Fibroblast of lung (primary cell): ENCODE measurements at regions not wholly inside any gene's neighbourhood (a gene's known extent, or its start where the extent isn't known, plus 50 kb on each side); places are given as distances from the start of the nearest gene placed in this dataset.

Experiments used
- DNase-seq, 2 donors: peaks; one replicate each; pipeline versions ENCODE4 v3.0.0 to v3.0.0-alpha.2; 2010; ENCODE audit warnings: low read depth in 2 of 2
- H2AFZ ChIP-seq: 2 replicates; pipeline ENCODE4 v1.5.1; 2012; ENCODE audit warnings: low read length, control low read depth, inconsistent platforms
- H3K27ac ChIP-seq: 2 replicates; pipeline ENCODE4 v1.5.1; 2011; ENCODE audit warnings: low read length, control low read depth; ENCODE audit not compliant: insufficient read depth
- H3K27me3 ChIP-seq: 2 replicates; pipeline ENCODE4 v1.5.1; 2011; ENCODE audit warnings: mild to moderate bottlenecking, low read length; ENCODE audit not compliant: control insufficient read depth, insufficient read depth
- H3K36me3 ChIP-seq: 2 replicates; pipeline ENCODE4 v1.5.1; 2011; ENCODE audit warnings: low read length; ENCODE audit not compliant: control insufficient read depth, insufficient read depth
- H3K4me1 ChIP-seq: 2 replicates; pipeline ENCODE4 v1.5.1; 2011; ENCODE audit warnings: low read length; ENCODE audit not compliant: control insufficient read depth, insufficient read depth; ENCODE audit errors: extremely low read depth
- H3K4me2 ChIP-seq: 2 replicates; pipeline ENCODE4 v1.5.1; 2011; ENCODE audit warnings: low read length, control low read depth; ENCODE audit not compliant: insufficient read depth; ENCODE audit errors: extremely low read depth
- H3K4me3 ChIP-seq, 4 experiments: fragments of 200-600 bp in 1 of 4; sonication (generic) in 1 of 4; replicated peaks in 1 of 4; 2 replicates each; pipeline ENCODE4 v1.5.1; 2011 to 2016; ENCODE audit warnings: low read length in 4 of 4, low read depth in 3 of 4, mild to moderate bottlenecking in 3 of 4, control low read depth in 2 of 4, inconsistent platforms in 1 of 4, mixed read lengths in 1 of 4; ENCODE audit not compliant: insufficient read depth in 1 of 4; ENCODE audit errors: control extremely low read depth in 1 of 4
- H3K79me2 ChIP-seq: 2 replicates; pipeline ENCODE4 v1.5.1; 2012; ENCODE audit warnings: mild to moderate bottlenecking, low read length, inconsistent platforms; ENCODE audit not compliant: control insufficient read depth, insufficient read depth
- H3K9ac ChIP-seq: 2 replicates; pipeline ENCODE4 v1.5.1; 2011; ENCODE audit warnings: mild to moderate bottlenecking, low read length, control low read depth; ENCODE audit not compliant: insufficient read depth
- H3K9me3 ChIP-seq: 2 replicates; pipeline ENCODE4 v1.5.1; 2012; ENCODE audit warnings: low read depth, low read length; ENCODE audit not compliant: control insufficient read depth, insufficient read depth
- H4K20me1 ChIP-seq: 2 replicates; pipeline ENCODE4 v1.5.1; 2011; ENCODE audit warnings: low read length; ENCODE audit not compliant: control insufficient read depth, insufficient read depth; ENCODE audit errors: extremely low read depth
- CTCF ChIP-seq, 2 donors: IDR thresholded peaks in 1 of 2; conservative IDR thresholded peaks in 1 of 2; 1 replicate in 1 of 2; 2 replicates in 1 of 2; pipeline ENCODE4 v1.5.1; 2011 to 2012; ENCODE audit warnings: low read length in 2 of 2, control low read depth in 1 of 2, inconsistent platforms in 1 of 2, low read depth in 1 of 2, mild to moderate bottlenecking in 1 of 2
- EZH2 ChIP-seq: IDR thresholded peaks from 2 replicates; pipeline ENCODE4 v1.5.1; 2012; ENCODE audit warnings: low read length, control low read depth, mild to moderate bottlenecking; ENCODE audit errors: missing control alignments

GRCh38 chr1:29849991-29850757, 613.9 kb downstream of the PTPRU start:
- no peaks in the 10 kb centered on the region for H3K79me2 ChIP-seq
- H3K9me3 ChIP-seq, result no peaks in the 10 kb centered on the region
- no peak for TF ChIP-seq CTCF (conservative IDR thresholded peaks at IDR 0.05 in 1 of 2, IDR thresholded peaks at IDR 0.05 in 1 of 2; ENCODE audit: low read depth in 1 of 2, low read length in 2 of 2)
- no peak for TF ChIP-seq EZH2
- no peak overlapping the region for H3K4me2 ChIP-seq
- no peak for DNase-seq
- H4K20me1 ChIP-seq, result no peaks in the 10 kb centered on the region
- no peak overlapping the region for H3K9ac ChIP-seq
- no peaks in the 10 kb centered on the region for H3K4me1 ChIP-seq
- no peak overlapping the region for H3K4me3 ChIP-seq
- H3K27ac ChIP-seq, result no peak overlapping the region
- no peaks in the 10 kb centered on the region for H3K27me3 ChIP-seq
- no peaks in the 10 kb centered on the region for H3K36me3 ChIP-seq
- no peak overlapping the region for H2AFZ ChIP-seq

GRCh38 chr1:29849038-29849750, 612.9 kb downstream of the PTPRU start:
- TF ChIP-seq EZH2 (no peak), CTCF (conservative IDR thresholded peaks at IDR 0.05 in 1 of 2, IDR thresholded peaks at IDR 0.05 in 1 of 2; ENCODE audit: low read depth in 1 of 2, low read length in 2 of 2) (peak; percentile 32 to 38)
- DNase-seq, result peak; percentile 17 to 32
- no peaks in the 10 kb centered on the region for H4K20me1 ChIP-seq
- no peak overlapping the region for H3K9ac ChIP-seq
- H3K4me1 ChIP-seq, result no peaks in the 10 kb centered on the region
- no peaks in the 10 kb centered on the region for H3K36me3 ChIP-seq
- H3K27ac ChIP-seq, result no peak overlapping the region
- no peaks in the 10 kb centered on the region for H3K79me2 ChIP-seq
- no peak overlapping the region for H3K4me2 ChIP-seq
- H3K4me3 ChIP-seq, result no peak overlapping the region
- H3K27me3 ChIP-seq, result no peaks in the 10 kb centered on the region
- no peaks in the 10 kb centered on the region for H3K9me3 ChIP-seq
- H2AFZ ChIP-seq, result no peak overlapping the region

- Histone ChIP-seq H2AFZ (no peak overlapping the region), H3K9ac (no peak overlapping the region), H3K4me2 (no peak overlapping the region), H3K4me1 (no peaks in the 10 kb centered on the region), H3K79me2 (no peaks in the 10 kb centered on the region), H3K27ac (no peak overlapping the region), H4K20me1 (no peaks in the 10 kb centered on the region), H3K27me3 (no peaks in the 10 kb centered on the region), H3K36me3 (no peaks in the 10 kb centered on the region), H3K9me3 (no peaks in the 10 kb centered on the region), H3K4me3 (no peak overlapping the region)
- DNase-seq, result no peak
- TF ChIP-seq CTCF (conservative IDR thresholded peaks at IDR 0.05 in 1 of 2, IDR thresholded peaks at IDR 0.05 in 1 of 2; ENCODE audit: low read depth in 1 of 2, low read length in 2 of 2), result no peak
- TF ChIP-seq EZH2, result no peak
Observed at GRCh38 chr1:29845910-29846309, 609.6 kb downstream of the PTPRU start.
